Neural cell (in vitro differentiated cells): ENCODE measurements at regions not wholly inside any gene's neighbourhood (a gene's known extent, or its start where the extent isn't known, plus 50 kb on each side); places are given as distances from the start of the nearest gene placed in this dataset.

Source experiments
- CTCF ChIP-seq: fragments of 450-650 bp; IDR thresholded peaks from 2 replicates; pipeline ENCODE4 v1.5.1; 2014; ENCODE audit warnings: antibody characterized with exemption, mild to moderate bottlenecking, moderate library complexity; ENCODE audit not compliant: poor library complexity, severe bottlenecking
- POLR2AphosphoS5 ChIP-seq: IDR thresholded peaks from 2 replicates; pipeline ENCODE4 v1.6.1; 2012
- REST ChIP-seq: IDR thresholded peaks from 2 replicates; pipeline ENCODE4 v1.6.1; 2012; ENCODE audit warnings: borderline replicate concordance
- TAF1 ChIP-seq: IDR thresholded peaks from 2 replicates; pipeline ENCODE4 v1.6.1; 2012; ENCODE audit warnings: low read depth

DNA sequence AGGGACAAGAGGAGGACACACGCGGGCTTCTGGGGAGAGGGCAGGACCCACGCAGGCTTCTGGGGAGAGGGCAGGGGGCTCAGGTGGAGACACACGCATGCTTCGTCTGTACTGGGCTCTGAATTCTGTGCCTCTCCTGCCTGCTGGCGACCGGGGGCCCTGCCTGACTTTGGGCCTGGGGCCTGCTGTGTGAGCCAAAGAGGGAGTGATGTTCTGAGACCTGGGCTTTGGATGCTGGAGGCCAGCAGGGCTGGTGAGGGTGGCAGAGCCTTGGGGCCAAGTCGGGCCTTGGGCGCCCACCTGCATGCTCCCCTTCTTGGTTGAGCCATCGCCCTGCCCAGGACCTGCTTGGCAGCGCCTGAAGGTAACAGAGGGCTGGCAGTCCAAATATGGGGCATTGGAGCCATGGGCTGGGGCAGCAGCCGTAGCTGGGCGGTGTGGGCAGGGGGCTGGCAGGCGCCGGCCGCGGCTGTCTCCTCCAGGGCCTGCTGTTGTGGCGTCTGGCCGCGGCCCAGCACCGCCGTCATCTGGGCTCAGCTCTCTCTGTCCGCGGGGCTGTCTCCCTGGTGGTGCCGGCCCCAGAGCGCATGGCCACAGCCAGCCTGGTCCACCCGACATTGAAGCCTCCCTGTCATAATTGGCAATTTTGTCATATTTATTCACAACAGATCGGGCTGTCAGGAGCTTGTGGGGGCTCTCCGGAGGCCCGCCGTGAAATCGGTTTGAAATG lies 78.9 kb downstream of the UNCX start:
- TF ChIP-seq TAF1: no peak
- TF ChIP-seq CTCF: no peak
- no peak for TF ChIP-seq POLR2AphosphoS5
- no peak for TF ChIP-seq REST
